Right lobe of liver (tissue), 4 donors: ENCODE measurements at regions not wholly inside any gene's neighbourhood (a gene's known extent, or its start where the extent isn't known, plus 50 kb on each side); places are given as distances from the start of the nearest gene placed in this dataset.

Source experiments
- CTCF ChIP-seq, 4 donors: fragments of 200-600 bp in 3 of 4; fragments of 450-650 bp in 1 of 4; IDR thresholded peaks; one replicate each; pipeline versions ENCODE4 v1.5.1 to v1.8.0; 2016 to 2022; ENCODE audit warnings: antibody characterized with exemption in 4 of 4, mild to moderate bottlenecking in 2 of 4
- POLR2A ChIP-seq: fragments of 450-650 bp; IDR thresholded peaks from one replicate; pipeline ENCODE4 v1.6.1; 2017; ENCODE audit warnings: antibody characterized with exemption, mild to moderate bottlenecking
- donor health status: DM: no; HTN: no; CAD: no.
- donor health status: DM: no; HTN: no; CAD: no.
- donor health status: DM: no; HTN: yes; CAD: no.

DNA sequence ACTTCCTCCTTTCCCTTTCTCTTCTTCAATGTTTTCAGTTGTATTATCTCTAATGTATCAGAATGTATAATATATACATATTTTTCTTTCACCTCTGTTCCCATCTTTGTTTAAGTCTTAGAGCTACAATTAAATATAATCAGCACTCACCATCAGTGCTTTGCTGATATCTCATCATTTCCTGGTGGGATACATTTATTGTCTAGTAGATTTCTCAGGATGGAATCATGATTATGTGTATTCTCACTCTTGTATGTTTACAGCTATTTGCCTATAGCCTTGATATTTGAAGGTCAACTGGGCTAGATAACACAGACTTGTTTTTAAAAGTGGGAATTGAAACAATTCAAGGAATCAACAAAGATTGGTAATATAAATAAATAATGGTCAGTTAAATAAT, 124.9 kb upstream of the EEA1 start:
- TF ChIP-seq POLR2A (no peak), CTCF (IDR thresholded peaks at IDR 0.05) (no peak)
